Trophoblast cell (in vitro differentiated cells and primary cell): ENCODE measurements at regions not wholly inside any gene's neighbourhood (a gene's known extent, or its start where the extent isn't known, plus 50 kb on each side); places are given as distances from the start of the nearest gene placed in this dataset.
A peak's percentile ranks its signal among the peaks of the same experiment; 100 is the strongest.

Experiments
- DNase-seq, 2 donors: peaks; one replicate each; pipeline ENCODE4 v3.0.0-alpha.2; 2016
- H2AFZ ChIP-seq: 2 replicates; pipeline ENCODE4 v1.6.1; 2013; ENCODE audit warnings: low read length, moderate library complexity, mild to moderate bottlenecking; ENCODE audit not compliant: insufficient read depth, poor library complexity
- H2AK5ac ChIP-seq: 2 replicates; pipeline ENCODE4 v1.6.1; 2013; ENCODE audit warnings: mild to moderate bottlenecking, low read length
- H2BK120ac ChIP-seq: 2 replicates; pipeline ENCODE4 v1.6.1; 2013; ENCODE audit warnings: low read length, mild to moderate bottlenecking, moderate library complexity; ENCODE audit not compliant: insufficient read depth, poor library complexity
- H2BK12ac ChIP-seq: 2 replicates; pipeline ENCODE4 v1.6.1; 2013; ENCODE audit warnings: mild to moderate bottlenecking, low read length, moderate library complexity
- H2BK5ac ChIP-seq: 2 replicates; pipeline ENCODE4 v1.6.1; 2013; ENCODE audit warnings: low read length, low read depth, moderate library complexity, mild to moderate bottlenecking; ENCODE audit not compliant: poor library complexity
- H3K14ac ChIP-seq: 2 replicates; pipeline ENCODE4 v1.6.1; 2013; ENCODE audit warnings: mild to moderate bottlenecking, low read length
- H3K18ac ChIP-seq: 2 replicates; pipeline ENCODE4 v1.6.1; 2013; ENCODE audit warnings: mild to moderate bottlenecking, low read length
- H3K23ac ChIP-seq: 2 replicates; pipeline ENCODE4 v1.6.1; 2013; ENCODE audit warnings: low read length
- H3K27ac ChIP-seq: 2 replicates; pipeline ENCODE4 v1.5.1; 2013; ENCODE audit warnings: low read depth, mild to moderate bottlenecking, inconsistent platforms, low read length, moderate library complexity
- H3K27me3 ChIP-seq: 2 replicates; pipeline ENCODE4 v1.6.1; 2013; ENCODE audit warnings: inconsistent platforms, mild to moderate bottlenecking, low read length, moderate library complexity; ENCODE audit not compliant: insufficient read depth
- H3K36me3 ChIP-seq, 2 experiments: 1 replicate in 1 of 2; 2 replicates in 1 of 2; pipeline ENCODE4 v1.6.1; 2013; ENCODE audit warnings: low read length in 2 of 2, mild to moderate bottlenecking in 2 of 2, moderate library complexity in 1 of 2; ENCODE audit not compliant: insufficient read depth in 2 of 2, control insufficient read depth in 1 of 2
- H3K4ac ChIP-seq: 2 replicates; pipeline ENCODE4 v1.6.1; 2013; ENCODE audit warnings: low read depth, mild to moderate bottlenecking, low read length, moderate library complexity
- H3K4me1 ChIP-seq, 2 experiments: 1 replicate in 1 of 2; 2 replicates in 1 of 2; pipeline ENCODE4 v1.6.1; 2013; ENCODE audit warnings: low read length in 2 of 2, mild to moderate bottlenecking in 2 of 2, moderate library complexity in 1 of 2; ENCODE audit not compliant: insufficient read depth in 2 of 2, control insufficient read depth in 1 of 2
- H3K4me2 ChIP-seq: 2 replicates; pipeline ENCODE4 v1.6.1; 2013; ENCODE audit warnings: inconsistent platforms, mild to moderate bottlenecking, low read length, moderate library complexity
- H3K4me3 ChIP-seq: 2 replicates; pipeline ENCODE4 v1.5.1; 2013; ENCODE audit warnings: mild to moderate bottlenecking, low read depth, low read length, inconsistent platforms
- H3K79me1 ChIP-seq: one replicate; pipeline ENCODE4 v1.6.1; 2013; ENCODE audit warnings: low read length
- H3K79me2 ChIP-seq: 2 replicates; pipeline ENCODE4 v1.6.1; 2013; ENCODE audit warnings: low read length, mild to moderate bottlenecking; ENCODE audit not compliant: control insufficient read depth, insufficient read depth, poor library complexity
- H3K9ac ChIP-seq: 2 replicates; pipeline ENCODE4 v1.6.1; 2013; ENCODE audit warnings: mild to moderate bottlenecking, low read length
- H3K9me3 ChIP-seq: 2 replicates; pipeline ENCODE4 v1.6.1; 2013; ENCODE audit warnings: low read depth, mild to moderate bottlenecking, control low read depth, inconsistent platforms, low read length; ENCODE audit not compliant: insufficient read depth
- H4K12ac ChIP-seq: 2 replicates; pipeline ENCODE4 v1.6.1; 2013; ENCODE audit warnings: low read depth, mild to moderate bottlenecking, low read length, moderate library complexity
- H4K8ac ChIP-seq: 2 replicates; pipeline ENCODE4 v1.6.1; 2013; ENCODE audit warnings: low read depth, mild to moderate bottlenecking, low read length, moderate library complexity
- H4K91ac ChIP-seq: one replicate; pipeline ENCODE4 v1.6.1; 2013; ENCODE audit warnings: low read depth, mild to moderate bottlenecking, low read length, moderate library complexity
- WGBS: extraction: QIAGEN DNeasy Blood & Tissue Kit; methylation state at CpG from one replicate; pipeline ENCODE4 v1.1.7; 2013; ENCODE audit warnings: missing lambda C conversion rate; ENCODE audit not compliant: insufficient read length, insufficient coverage; ENCODE audit errors: extremely low coverage; 5-methylcytosine and 5-hydroxymethylcytosine counted together

GRCh38 chr20:1778338-1778737 is 116.9 kb upstream of the SIRPA start:
- Histone ChIP-seq H3K9me3 (peaks cover 2% of the 10 kb centered on the region), H3K23ac (no peak overlapping the region), H3K27ac (no peak overlapping the region), H3K79me1 (peaks cover 2% of the 10 kb centered on the region), H3K4me2 (no peak overlapping the region), H3K36me3 (no peaks in the 10 kb centered on the region), H3K27me3 (no peaks in the 10 kb centered on the region), H3K18ac (no peak overlapping the region), H3K79me2 (no peaks in the 10 kb centered on the region), H2BK120ac (no peak overlapping the region), H4K91ac (no peak overlapping the region), H3K4ac (no peak overlapping the region), H3K4me3 (no peak overlapping the region), H2BK12ac (no peak overlapping the region), H3K9ac (peak overlapping the region; percentile 16), H3K14ac (no peak overlapping the region), H4K8ac (no peak overlapping the region), H3K4me1 (peaks cover 4% of the 10 kb centered on the region in 2 experiments), H2AK5ac (no peak overlapping the region), H2BK5ac (no peak overlapping the region), H4K12ac (no peak overlapping the region), H2AFZ (no peak overlapping the region)
- DNase-seq = no peak
- WGBS = no CpG with 5 or more reads among the region's 12 CpGs

DNA sequence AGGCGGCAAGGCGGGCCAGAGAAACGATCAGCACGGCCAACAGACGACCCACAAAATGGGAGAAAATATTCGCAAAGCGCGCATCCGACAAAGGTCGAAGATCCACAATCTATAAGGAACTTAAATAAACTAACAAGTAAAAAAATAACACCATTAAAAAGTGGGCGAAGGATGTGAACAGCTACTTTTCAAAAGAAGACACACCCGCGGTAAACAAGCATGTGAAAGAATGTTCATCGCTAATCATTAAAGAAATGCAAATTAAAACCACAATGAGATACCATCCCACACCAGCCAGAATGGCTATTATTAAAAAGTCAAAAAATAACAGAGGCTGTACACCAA is 117.8 kb upstream of the SIRPA start:
- Histone ChIP-seq H2BK5ac (no peak overlapping the region), H3K27me3 (no peaks in the 10 kb centered on the region), H3K4me2 (no peak overlapping the region), H4K91ac (no peak overlapping the region), H3K9me3 (peaks cover 2% of the 10 kb centered on the region), H3K23ac (no peak overlapping the region), H2AK5ac (no peak overlapping the region), H3K36me3 (no peaks in the 10 kb centered on the region), H3K4ac (no peak overlapping the region), H3K9ac (no peak overlapping the region), H2BK12ac (no peak overlapping the region), H2BK120ac (no peak overlapping the region), H3K14ac (no peak overlapping the region), H3K18ac (no peak overlapping the region), H3K79me1 (peaks cover 2% of the 10 kb centered on the region), H3K4me3 (no peak overlapping the region), H3K79me2 (no peaks in the 10 kb centered on the region), H4K12ac (no peak overlapping the region), H4K8ac (no peak overlapping the region), H3K27ac (no peak overlapping the region), H3K4me1 (peaks cover 4% of the 10 kb centered on the region in 2 experiments), H2AFZ (no peak overlapping the region)
- no CpG with 5 or more reads among the region's 14 CpGs for WGBS
- DNase-seq = no peak

DNA sequence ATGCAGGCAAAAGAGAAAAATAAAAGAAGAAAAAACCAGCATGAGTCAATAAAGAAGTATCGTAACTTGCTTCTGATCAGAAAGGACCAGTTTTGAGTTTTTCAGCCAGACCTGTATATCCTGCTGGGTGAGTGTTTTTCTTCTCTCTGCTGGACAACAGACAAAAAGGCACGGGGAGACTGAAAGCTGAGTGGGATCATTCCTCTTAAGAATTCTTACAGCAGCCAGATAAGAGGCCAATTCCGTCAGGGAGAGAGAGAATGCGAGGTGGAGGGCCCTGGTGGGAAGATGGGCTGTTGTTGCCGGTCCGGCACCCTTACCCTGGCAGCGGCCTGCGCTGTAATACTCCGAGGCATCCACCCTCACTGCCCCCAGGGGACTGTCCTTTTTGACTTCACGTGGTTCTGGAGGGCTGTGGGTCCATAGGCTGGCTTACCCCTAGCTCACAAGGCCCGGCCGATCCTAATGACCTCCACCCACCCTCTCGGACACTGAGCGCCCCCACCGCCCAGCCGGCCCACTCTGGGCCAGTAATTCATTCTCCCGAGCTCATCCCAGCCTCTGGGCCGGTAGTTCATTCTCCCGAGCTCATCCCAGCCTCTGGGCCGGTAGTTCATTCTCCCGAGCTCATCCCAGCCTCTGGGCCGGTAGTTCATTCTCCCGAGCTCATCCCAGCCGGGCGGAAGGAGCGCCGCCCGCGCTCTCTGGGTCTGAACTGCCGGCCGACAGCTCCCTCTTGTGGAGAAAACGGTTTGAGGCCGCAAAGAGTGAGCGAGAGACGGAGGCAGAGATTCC is 118.3 kb upstream of the SIRPA start:
- Histone ChIP-seq H3K36me3 (no peaks in the 10 kb centered on the region), H3K4me2 (peak overlapping the region; percentile 96), H3K9ac (peak overlapping the region; percentile 91), H3K79me1 (peaks cover 2% of the 10 kb centered on the region), H4K12ac (peak overlapping the region; percentile 86), H3K9me3 (peaks cover 2% of the 10 kb centered on the region), H2AFZ (peak overlapping the region; percentile 89), H2BK12ac (no peak overlapping the region), H3K79me2 (no peaks in the 10 kb centered on the region), H3K4ac (peak overlapping the region; percentile 19), H3K14ac (peak overlapping the region; percentile 74), H3K23ac (no peak overlapping the region), H3K27me3 (no peaks in the 10 kb centered on the region), H2BK120ac (peak overlapping the region; percentile 49), H4K91ac (peak overlapping the region; percentile 81), H2BK5ac (no peak overlapping the region), H3K18ac (peak overlapping the region; percentile 33), H3K27ac (no peak overlapping the region), H4K8ac (peak overlapping the region; percentile 90), H2AK5ac (peak overlapping the region; percentile 51), H3K4me3 (peak overlapping the region; percentile 83), H3K4me1 (peaks cover 4% of the 10 kb centered on the region in 2 experiments)
- no CpG with 5 or more reads among the region's 35 CpGs for WGBS
- peak; percentile 92 to 98 for DNase-seq

- Histone ChIP-seq H2BK12ac (no peak overlapping the region), H3K27ac (no peak overlapping the region), H3K4me3 (no peak overlapping the region), H3K9ac (no peak overlapping the region), H2AFZ (no peak overlapping the region), H3K27me3 (no peaks in the 10 kb centered on the region), H4K12ac (no peak overlapping the region), H3K4me1 (peaks cover 4% of the 10 kb centered on the region in 2 experiments), H3K18ac (no peak overlapping the region), H3K9me3 (peaks cover 2% of the 10 kb centered on the region), H3K79me1 (peaks cover 2% of the 10 kb centered on the region), H3K4ac (no peak overlapping the region), H3K14ac (no peak overlapping the region), H3K36me3 (no peaks in the 10 kb centered on the region), H3K23ac (no peak overlapping the region), H2BK5ac (no peak overlapping the region), H4K8ac (no peak overlapping the region), H2AK5ac (no peak overlapping the region), H4K91ac (no peak overlapping the region), H2BK120ac (no peak overlapping the region), H3K79me2 (no peaks in the 10 kb centered on the region), H3K4me2 (no peak overlapping the region)
- no CpG with 5 or more reads among the region's 2 CpGs for WGBS
- DNase-seq = no peak
Observed at GRCh38 chr20:1775117-1775516, 117.5 kb upstream of the SIRPG start.
